HG03175 (cell line): ENCODE measurements at regions not wholly inside any gene's neighbourhood (a gene's known extent, or its start where the extent isn't known, plus 50 kb on each side); places are given as distances from the start of the nearest gene placed in this dataset.
"Not testable (repeated sequence)": the region's sequence is repeated elsewhere in the genome, so short reads cannot be mapped to it uniquely, and the experiment has no call there.

Source experiments
- ATAC-seq: cut with Tn5 transposase; IDR thresholded peaks from one replicate; pipeline ENCODE4 v1.9.1; 2021; ENCODE audit warnings: mild to moderate bottlenecking, moderate library complexity; ENCODE audit not compliant: unreplicated experiment

GRCh38 chr5:136501133-136501532 lies 135.8 kb upstream of the TRPC7 start:
- no peak for ATAC-seq

GRCh38 chr5:136492587-136492986 lies 127.2 kb upstream of the TRPC7 start:
- no peak for ATAC-seq

GRCh38 chr5:136491806-136492205 lies 126.5 kb upstream of the TRPC7 start:
- ATAC-seq, result no peak

- ATAC-seq, result peak; percentile 64
These were observed 119.5 kb upstream of the TRPC7 start for GRCh38 chr5:136484808-136485325.

- ATAC-seq, result no peak
These were observed 116.9 kb upstream of the TRPC7 start for GRCh38 chr5:136482206-136482605.

GRCh38 chr5:136474466-136474865 lies 109.1 kb upstream of the TRPC7 start:
- ATAC-seq, result no peak

- ATAC-seq, result no peak
These were observed 102.3 kb upstream of the TRPC7 start for GRCh38 chr5:136467632-136468031.

- ATAC-seq, result no peak
These were observed 100.7 kb upstream of the TRPC7 start for GRCh38 chr5:136466041-136466415.

GRCh38 chr5:136458481-136458880 lies 93.1 kb upstream of the TRPC7 start:
- no peak for ATAC-seq

- ATAC-seq, result no peak
These were observed 92.2 kb upstream of the TRPC7 start for GRCh38 chr5:136457390-136458013.

GRCh38 chr5:136455409-136455808 lies 90.1 kb upstream of the TRPC7 start:
- ATAC-seq, result no peak

GRCh38 chr5:136453986-136454758 lies 88.8 kb upstream of the TRPC7 start:
- ATAC-seq, result no peak

- no peak for ATAC-seq
These were observed 87.9 kb upstream of the TRPC7 start for GRCh38 chr5:136453199-136453598.

- ATAC-seq, result not testable (repeated sequence)
These were observed 82.2 kb upstream of the TRPC7 start for GRCh38 chr5:136447576-136447975.

- ATAC-seq, result no peak
These were observed 81.2 kb upstream of the TRPC7 start for GRCh38 chr5:136446565-136446964.

- ATAC-seq, result not testable (repeated sequence)
These were observed 78.8 kb upstream of the TRPC7 start for GRCh38 chr5:136444099-136444498.

- ATAC-seq, result no peak
These were observed 74.0 kb upstream of the TRPC7 start for GRCh38 chr5:136439367-136439766.

- ATAC-seq, result no peak
These were observed 70.7 kb upstream of the TRPC7 start for GRCh38 chr5:136435946-136436543.

GRCh38 chr5:136434795-136435194 lies 69.5 kb upstream of the TRPC7 start:
- no peak for ATAC-seq

- no peak for ATAC-seq
These were observed 67.4 kb upstream of the TRPC7 start for GRCh38 chr5:136432705-136433104.

- no peak for ATAC-seq
These were observed 64.7 kb upstream of the TRPC7 start for GRCh38 chr5:136430081-136430480.

- ATAC-seq, result no peak
These were observed 62.1 kb upstream of the TRPC7 start for GRCh38 chr5:136427426-136427825.
